ENCODE measurements at regions not wholly inside any gene's neighbourhood (a gene's known extent, or its start where the extent isn't known, plus 50 kb on each side); places are given as distances from the start of the nearest gene placed in this dataset.

- TF ChIP-seq CREB1 (IDR thresholded peaks at IDR 0.05; ENCODE audit: low read depth) = no peak
- no peak for TF ChIP-seq ZBTB7A (IDR thresholded peaks at IDR 0.05; ENCODE audit: low read depth)
- TF ChIP-seq CEBPB (IDR thresholded peaks at IDR 0.05) = no peak
- no peak for TF ChIP-seq RAD21 (IDR thresholded peaks at IDR 0.05; ENCODE audit: low read depth)
- no peak for TF ChIP-seq REST (IDR thresholded peaks at IDR 0.05; ENCODE audit: low read depth)
- no peak for TF ChIP-seq TCF12 (IDR thresholded peaks at IDR 0.05; ENCODE audit: low read depth)
- TF ChIP-seq USF1 (IDR thresholded peaks at IDR 0.05) = no peak
- TF ChIP-seq NFIC (IDR thresholded peaks at IDR 0.05) = no peak
- TF ChIP-seq TAF1 (IDR thresholded peaks at IDR 0.05; ENCODE audit: low read depth) = no peak
- no peak for TF ChIP-seq EP300 (IDR thresholded peaks at IDR 0.05; ENCODE audit: borderline replicate concordance)
- TF ChIP-seq TEAD4 (IDR thresholded peaks at IDR 0.05) = no peak
- TF ChIP-seq MAX (IDR thresholded peaks at IDR 0.05) = no peak
- no peak for TF ChIP-seq FOXM1 (IDR thresholded peaks at IDR 0.05; ENCODE audit: borderline replicate concordance, low read depth)
- TF ChIP-seq EGR1 (IDR thresholded peaks at IDR 0.05) = no peak
- no peak for TF ChIP-seq YY1 (IDR thresholded peaks at IDR 0.05; ENCODE audit: low read depth)
Measured at GRCh38 chr7:83799333-83799732, 150.4 kb upstream of the SEMA3E start.

- TF ChIP-seq CEBPB (IDR thresholded peaks at IDR 0.05) = no peak
- no peak for TF ChIP-seq YY1 (IDR thresholded peaks at IDR 0.05; ENCODE audit: low read depth)
- TF ChIP-seq EP300 (IDR thresholded peaks at IDR 0.05; ENCODE audit: borderline replicate concordance) = no peak
- TF ChIP-seq TCF12 (IDR thresholded peaks at IDR 0.05; ENCODE audit: low read depth) = no peak
- TF ChIP-seq FOXM1 (IDR thresholded peaks at IDR 0.05; ENCODE audit: borderline replicate concordance, low read depth) = no peak
- no peak for TF ChIP-seq TAF1 (IDR thresholded peaks at IDR 0.05; ENCODE audit: low read depth)
- no peak for TF ChIP-seq CREB1 (IDR thresholded peaks at IDR 0.05; ENCODE audit: low read depth)
- no peak for TF ChIP-seq TEAD4 (IDR thresholded peaks at IDR 0.05)
- no peak for TF ChIP-seq RAD21 (IDR thresholded peaks at IDR 0.05; ENCODE audit: low read depth)
- no peak for TF ChIP-seq REST (IDR thresholded peaks at IDR 0.05; ENCODE audit: low read depth)
- no peak for TF ChIP-seq MAX (IDR thresholded peaks at IDR 0.05)
- no peak for TF ChIP-seq ZBTB7A (IDR thresholded peaks at IDR 0.05; ENCODE audit: low read depth)
- no peak for TF ChIP-seq NFIC (IDR thresholded peaks at IDR 0.05)
Measured at GRCh38 chr7:83798489-83798888, 149.6 kb upstream of the SEMA3E start.

- no peak for TF ChIP-seq YY1 (IDR thresholded peaks at IDR 0.05; ENCODE audit: low read depth)
- TF ChIP-seq RAD21 (IDR thresholded peaks at IDR 0.05; ENCODE audit: low read depth) = no peak
- TF ChIP-seq TAF1 (IDR thresholded peaks at IDR 0.05; ENCODE audit: low read depth) = no peak
- TF ChIP-seq MAX (IDR thresholded peaks at IDR 0.05) = no peak
- no peak for TF ChIP-seq CREB1 (IDR thresholded peaks at IDR 0.05; ENCODE audit: low read depth)
Measured at GRCh38 chr7:83796760-83797159, 147.8 kb upstream of the SEMA3E start.

GRCh38 chr7:83794829-83795228, 145.9 kb upstream of the SEMA3E start:
- no peak for TF ChIP-seq EP300 (IDR thresholded peaks at IDR 0.05; ENCODE audit: borderline replicate concordance)
- no peak for TF ChIP-seq ZBTB7A (IDR thresholded peaks at IDR 0.05; ENCODE audit: low read depth)
- TF ChIP-seq RAD21 (IDR thresholded peaks at IDR 0.05; ENCODE audit: low read depth) = no peak
- no peak for TF ChIP-seq YY1 (IDR thresholded peaks at IDR 0.05; ENCODE audit: low read depth)

- TF ChIP-seq CEBPB (IDR thresholded peaks at IDR 0.05) (no peak), EGR1 (IDR thresholded peaks at IDR 0.05) (no peak)
Measured at GRCh38 chr7:83793558-83793957, 144.6 kb upstream of the SEMA3E start.

GRCh38 chr7:83791737-83792136, 142.8 kb upstream of the SEMA3E start:
- TF ChIP-seq RAD21 (IDR thresholded peaks at IDR 0.05; ENCODE audit: low read depth) (peak; percentile 47; the same call in 1 of the 2 replicates), REST (IDR thresholded peaks at IDR 0.05; ENCODE audit: low read depth) (no peak)

Data from Ishikawa (cell line).